GM19238 (cell line): ENCODE measurements at regions not wholly inside any gene's neighbourhood (a gene's known extent, or its start where the extent isn't known, plus 50 kb on each side); places are given as distances from the start of the nearest gene placed in this dataset.
"Not testable (repeated sequence)": the region's sequence is repeated elsewhere in the genome, so short reads cannot be mapped to it uniquely, and the experiment has no call there.

ENCODE experiments used
- DNase-seq: peaks from one replicate; pipeline ENCODE4 v3.0.0; 2011; ENCODE audit warnings: low spot score; ENCODE audit not compliant: insufficient read length

DNA sequence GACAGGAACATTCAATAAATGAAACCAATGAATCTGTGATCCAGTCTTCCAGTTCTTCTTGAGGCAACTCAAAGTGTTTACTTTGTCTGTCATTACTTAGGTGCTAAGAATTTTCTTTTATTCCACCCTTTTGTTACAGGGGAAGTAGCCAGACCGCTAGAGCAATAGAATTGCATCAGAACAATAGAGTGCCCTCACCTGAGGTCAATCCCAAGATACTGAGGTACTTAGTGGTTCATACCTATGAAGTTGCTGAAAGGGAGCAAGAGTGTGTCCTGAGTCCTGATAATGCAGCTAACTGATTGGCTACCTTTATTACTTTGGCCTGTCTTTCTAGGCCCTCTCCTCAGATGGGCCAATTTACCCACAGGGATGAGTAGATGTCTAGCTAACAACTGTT, 359.4 kb upstream of the KCNH7 start:
- DNase-seq, result no peak

GRCh38 chr2:163191372-163191771, 352.8 kb upstream of the KCNH7 start:
- no peak for DNase-seq

- no peak for DNase-seq
Measured at GRCh38 chr2:163187995-163188655, 349.6 kb upstream of the KCNH7 start.

DNA sequence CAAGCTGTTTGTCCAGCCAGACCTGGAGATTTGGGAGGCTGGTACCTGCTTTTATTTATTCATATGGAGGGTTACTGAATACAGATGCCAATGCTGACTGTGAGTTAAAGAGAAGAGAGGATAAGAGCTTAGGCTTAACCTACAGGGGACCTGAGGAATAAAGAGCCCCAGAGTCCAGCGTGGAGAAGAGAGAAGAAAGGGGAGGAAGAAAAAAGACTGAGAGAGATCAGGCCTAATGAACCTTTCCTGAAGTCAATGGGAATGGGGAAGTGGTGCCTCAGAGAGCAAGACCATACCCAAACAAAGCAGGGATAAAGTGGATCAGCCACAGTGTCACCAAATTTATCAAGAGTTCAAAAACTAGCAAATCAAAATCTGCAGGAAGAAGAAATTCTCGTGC, 348.6 kb upstream of the KCNH7 start:
- DNase-seq, result no peak

- DNase-seq, result no peak
Measured at GRCh38 chr2:163185160-163185559, 346.6 kb upstream of the KCNH7 start.

DNA sequence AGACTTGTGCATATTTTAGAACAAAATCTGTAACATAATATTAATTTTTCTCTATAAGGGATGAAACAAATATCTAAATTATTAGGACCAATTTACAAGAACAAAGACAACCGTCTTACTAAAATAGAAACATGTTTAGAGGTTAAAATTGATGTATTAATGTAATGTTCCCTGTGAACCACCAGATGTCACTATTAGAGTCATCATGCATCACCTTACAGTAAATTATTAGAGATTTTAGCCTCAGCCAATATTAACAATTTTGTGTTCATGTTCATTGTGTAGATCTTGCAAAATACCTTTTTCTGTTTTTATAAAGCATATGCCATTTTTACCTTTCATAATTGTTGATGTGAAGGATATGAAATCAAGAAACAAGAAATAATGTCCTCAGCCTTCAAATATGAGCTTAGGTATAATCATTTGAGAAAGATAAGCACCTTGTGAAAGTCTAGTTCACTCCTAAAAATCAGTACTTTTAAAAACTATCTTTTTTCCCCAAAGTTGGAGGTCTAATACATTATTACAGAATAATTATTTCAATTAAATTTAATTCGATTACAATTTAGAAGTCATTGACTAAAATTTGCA, 344.3 kb upstream of the KCNH7 start:
- DNase-seq, result no peak

DNA sequence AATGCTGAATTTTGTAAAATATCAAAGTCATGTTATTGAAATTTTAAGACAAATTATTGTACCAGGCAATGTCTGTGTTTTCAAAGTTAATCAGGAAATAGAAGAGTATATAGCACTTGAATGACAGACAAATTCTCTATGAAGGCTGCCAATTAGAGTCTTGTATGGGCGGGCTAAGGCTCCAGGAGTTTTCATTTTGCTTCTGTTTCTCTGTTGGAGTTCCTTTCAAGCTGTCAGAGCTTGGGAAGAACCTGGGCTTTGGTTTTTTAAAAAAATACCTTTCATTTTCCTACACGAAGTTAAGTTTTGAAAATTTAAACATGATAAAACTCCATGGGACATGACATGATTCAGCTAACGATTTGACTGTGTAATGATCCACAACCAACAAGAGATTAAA, 339.0 kb upstream of the KCNH7 start:
- no peak for DNase-seq

- DNase-seq, result no peak
Measured at GRCh38 chr2:163175294-163175693, 336.7 kb upstream of the KCNH7 start.

DNA sequence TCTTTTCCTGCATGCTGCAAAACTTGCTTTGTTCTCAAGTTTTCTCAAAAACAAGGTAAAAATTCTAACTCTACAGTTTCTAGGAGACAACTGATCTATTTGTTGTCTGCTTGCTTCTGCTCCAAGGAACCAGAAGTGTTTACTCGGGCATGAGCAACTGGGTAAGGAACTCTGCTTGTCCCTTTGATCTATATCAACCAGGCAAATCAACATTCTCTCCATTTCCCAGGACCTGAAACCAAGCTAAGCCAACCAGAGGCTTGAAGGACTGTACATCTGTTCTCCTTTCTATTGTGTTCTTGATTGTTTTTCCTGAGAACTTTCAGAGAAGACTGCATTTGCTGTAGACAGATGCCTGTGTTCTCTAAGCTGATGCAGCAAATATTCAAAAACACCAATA, 335.0 kb upstream of the KCNH7 start:
- DNase-seq, result no peak

GRCh38 chr2:163171786-163172530, 333.4 kb upstream of the KCNH7 start:
- DNase-seq, result no peak

- DNase-seq, result no peak
Measured at GRCh38 chr2:163157891-163158496, 319.4 kb upstream of the KCNH7 start.

- no peak for DNase-seq
Measured at GRCh38 chr2:163157411-163157810, 318.8 kb upstream of the KCNH7 start.

GRCh38 chr2:163155925-163156324, 317.4 kb upstream of the KCNH7 start:
- DNase-seq, result no peak

- no peak for DNase-seq
Measured at GRCh38 chr2:163155279-163155883, 316.8 kb upstream of the KCNH7 start.

- no peak for DNase-seq
Measured at GRCh38 chr2:163142618-163143017, 304.1 kb upstream of the KCNH7 start.

- DNase-seq, result no peak
Measured at GRCh38 chr2:163138947-163139346, 300.4 kb upstream of the KCNH7 start.

GRCh38 chr2:163135256-163135655, 296.7 kb upstream of the KCNH7 start:
- DNase-seq, result no peak

- no peak for DNase-seq
Measured at GRCh38 chr2:163133602-163134001, 295.0 kb upstream of the KCNH7 start.

DNA sequence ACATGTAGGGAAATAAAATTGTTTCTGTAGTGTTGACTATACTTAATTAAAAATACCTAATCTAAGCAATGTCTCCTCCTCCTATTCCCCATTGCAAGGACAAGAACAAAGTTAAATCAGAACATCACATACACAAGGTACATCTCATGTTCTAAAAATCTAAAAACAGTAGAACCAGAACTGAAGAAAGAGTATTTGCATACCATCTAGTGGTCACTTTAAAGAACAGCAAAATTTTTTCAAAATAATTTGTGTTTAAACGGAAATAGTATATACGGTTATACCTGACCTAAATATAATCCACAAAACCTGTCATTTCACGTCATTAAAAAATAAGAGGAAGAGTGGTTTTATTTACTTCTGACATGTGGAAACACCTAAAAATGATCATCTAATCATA, 294.3 kb upstream of the KCNH7 start:
- DNase-seq, result no peak

DNA sequence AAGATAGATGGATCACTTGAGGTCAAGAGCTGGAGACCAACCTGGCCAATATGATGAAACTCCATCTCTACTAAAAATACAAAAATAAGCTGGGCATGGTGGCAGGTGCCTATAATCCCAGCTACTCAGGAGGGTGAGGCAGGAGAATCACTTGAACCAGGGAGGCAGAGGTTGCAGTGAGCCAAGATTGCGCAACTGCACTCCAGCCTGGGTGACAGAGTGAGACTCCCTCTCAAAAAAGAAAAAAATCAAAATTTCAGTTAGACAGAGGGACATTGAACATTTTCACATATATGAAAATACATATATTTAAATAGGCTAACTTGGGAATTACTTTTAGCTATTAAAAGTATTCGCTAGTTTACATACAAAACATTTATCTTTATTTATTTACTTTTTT, 293.6 kb upstream of the KCNH7 start:
- not testable (repeated sequence) for DNase-seq

DNA sequence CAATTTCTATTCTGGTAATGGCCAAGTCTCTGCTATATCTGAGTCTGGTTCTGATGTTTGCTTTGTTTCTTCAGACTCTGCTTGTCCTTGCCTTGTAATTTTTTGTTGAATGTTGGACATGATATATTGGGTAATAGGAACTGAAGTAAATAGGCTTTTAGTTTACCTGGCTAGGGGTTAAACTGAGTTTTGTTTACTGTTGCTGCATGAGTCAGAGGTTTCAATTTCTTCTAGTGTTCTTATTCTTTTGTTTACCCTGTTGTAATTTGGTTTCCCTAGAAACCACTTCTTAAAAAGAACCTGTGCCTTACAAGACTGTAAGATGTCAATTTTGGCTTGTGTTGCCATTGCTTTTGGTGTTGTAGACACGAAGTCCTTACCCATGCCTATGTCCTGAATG, 285.0 kb upstream of the KCNH7 start:
- DNase-seq, result no peak

DNA sequence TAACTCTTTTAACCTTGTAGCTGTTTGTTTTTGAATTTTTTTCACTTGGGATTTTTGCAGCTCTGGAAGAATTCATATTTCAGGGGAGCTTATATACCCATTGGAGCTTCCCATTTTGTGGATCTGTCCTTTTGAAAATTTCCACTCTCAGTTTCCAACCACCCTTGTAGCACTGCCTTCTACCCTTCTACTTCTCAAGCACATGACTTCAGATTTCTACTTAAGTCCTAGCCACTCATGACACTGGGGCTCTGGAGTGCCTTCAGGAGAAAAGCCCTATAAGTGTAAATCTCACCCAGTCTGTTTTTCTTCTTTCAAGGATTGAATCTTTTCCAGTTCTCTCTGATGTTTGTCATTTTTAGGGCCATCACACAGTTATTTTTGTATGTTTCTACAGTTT, 283.7 kb upstream of the KCNH7 start:
- no peak for DNase-seq
